H1 (cell line): ENCODE measurements at regions not wholly inside any gene's neighbourhood (a gene's known extent, or its start where the extent isn't known, plus 50 kb on each side); places are given as distances from the start of the nearest gene placed in this dataset.

ENCODE experiments used
- CTCF ChIP-seq, 3 experiments: IDR thresholded peaks; 1 replicate in 2 of 3; 2 replicates in 1 of 3; pipeline versions ENCODE4 v1.5.1 to v1.6.1; 2011; ENCODE audit warnings: low read length in 3 of 3, mild to moderate bottlenecking in 3 of 3, inconsistent platforms in 2 of 3, low read depth in 1 of 3, moderate library complexity in 1 of 3; ENCODE audit not compliant: insufficient read depth in 1 of 3; ENCODE audit errors: control extremely low read depth in 1 of 3
- JUN ChIP-seq: IDR thresholded peaks from 2 replicates; pipeline ENCODE4 v1.6.1; 2011; ENCODE audit warnings: low read depth, mild to moderate bottlenecking, improper control_type of control experiment, low read length
- TCF12 ChIP-seq: IDR thresholded peaks from 2 replicates; pipeline ENCODE4 v1.6.1; 2011; ENCODE audit warnings: low read depth, mild to moderate bottlenecking, low read length
- USF2 ChIP-seq: IDR thresholded peaks from 2 replicates; pipeline ENCODE4 v1.6.1; 2011; ENCODE audit warnings: low read length, improper control_type of control experiment

GRCh38 chr2:118386641-118387302 lies 298.5 kb downstream of the INSIG2 start:
- TF ChIP-seq CTCF (IDR thresholded peaks at IDR 0.05; ENCODE audit: control extremely low read depth in 1 of 3, insufficient read depth in 1 of 3, low read depth in 1 of 3, low read length in 3 of 3): no peak
- no peak for TF ChIP-seq TCF12
- TF ChIP-seq JUN: no peak
- TF ChIP-seq USF2: no peak
